ENCODE measurements at regions not wholly inside any gene's neighbourhood (a gene's known extent, or its start where the extent isn't known, plus 50 kb on each side); places are given as distances from the start of the nearest gene placed in this dataset.
"Not testable (repeated sequence)": the region's sequence is repeated elsewhere in the genome, so short reads cannot be mapped to it uniquely, and the experiment has no call there.

DNA sequence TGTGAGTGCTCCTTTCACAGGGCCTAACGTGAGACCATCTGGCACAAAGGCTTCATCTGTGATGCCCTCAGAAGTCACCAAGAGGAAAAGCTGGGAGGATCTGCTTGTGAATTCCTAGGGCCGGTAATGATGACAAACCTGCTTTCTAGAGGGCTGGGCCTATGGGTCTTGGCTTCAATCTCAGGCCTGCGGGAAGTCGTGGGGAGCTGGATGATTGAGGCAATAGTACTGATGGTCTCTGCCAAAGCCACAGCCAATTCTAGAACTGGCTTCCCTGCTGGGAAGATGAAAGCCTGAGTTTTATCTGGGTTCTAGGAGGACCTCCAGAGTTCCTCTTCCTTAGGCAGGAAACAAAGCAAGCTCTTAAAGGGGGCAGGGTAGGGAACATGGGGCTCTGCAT lies 102.7 kb downstream of the TMEM215 start:
- no peak for DNase-seq

DNA sequence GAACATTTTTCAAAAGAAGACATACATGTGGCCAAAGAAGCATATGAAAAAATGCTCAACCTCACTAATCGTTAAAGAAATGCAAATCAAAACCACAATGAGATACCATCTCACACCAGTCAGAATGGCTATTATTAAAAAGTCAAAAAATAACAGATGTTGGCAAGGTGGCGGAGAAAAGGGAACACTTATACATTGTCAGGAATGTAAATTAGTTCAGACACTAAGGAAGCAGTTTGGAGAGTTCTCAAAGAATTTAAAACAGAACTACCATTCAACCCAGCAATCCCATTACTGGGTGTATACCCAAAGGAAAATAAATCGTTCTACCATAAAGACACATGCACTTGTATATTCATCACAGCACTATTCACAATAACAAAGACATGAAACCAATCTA lies 106.9 kb downstream of the APTX start:
- DNase-seq, result not testable (repeated sequence)

DNA sequence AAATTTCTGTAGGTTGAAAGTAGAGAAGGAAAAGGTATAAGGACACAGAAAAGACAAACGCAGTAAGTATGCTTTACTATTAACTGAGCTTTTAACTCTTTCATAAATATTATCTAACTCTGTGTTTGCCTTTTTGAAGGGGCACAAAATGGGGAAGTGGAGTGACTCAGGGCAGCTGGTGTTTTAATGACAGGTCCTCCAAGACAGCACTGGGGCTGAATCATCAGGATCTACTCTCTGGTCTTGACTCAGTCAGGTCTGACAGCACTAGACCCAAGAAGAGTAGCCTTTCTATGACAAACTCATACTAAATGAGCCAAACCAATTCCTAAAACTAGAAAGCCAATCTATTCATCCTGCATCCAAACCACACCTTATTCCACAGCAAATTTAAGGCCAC lies 102.2 kb downstream of the APTX start:
- DNase-seq, result no peak

DNA sequence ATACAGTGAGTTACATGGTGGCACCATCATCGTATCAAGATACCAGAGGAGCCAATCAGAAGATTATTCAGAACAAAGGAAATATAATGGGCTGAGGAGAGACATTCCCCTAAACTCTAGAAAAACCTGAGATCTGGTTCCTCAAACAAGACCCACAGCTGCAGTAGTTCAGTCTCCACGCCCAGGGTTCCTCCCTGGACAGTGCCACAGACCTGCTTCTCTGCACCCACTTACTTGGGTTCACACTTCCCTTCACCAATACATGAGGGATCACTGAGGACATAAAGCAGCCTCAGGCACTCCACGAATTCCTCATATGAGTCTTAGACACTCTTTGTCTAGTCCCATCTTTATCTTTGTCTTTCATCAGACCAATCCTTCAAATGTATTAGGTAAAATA lies 101.7 kb downstream of the APTX start:
- no peak for DNase-seq

DNA sequence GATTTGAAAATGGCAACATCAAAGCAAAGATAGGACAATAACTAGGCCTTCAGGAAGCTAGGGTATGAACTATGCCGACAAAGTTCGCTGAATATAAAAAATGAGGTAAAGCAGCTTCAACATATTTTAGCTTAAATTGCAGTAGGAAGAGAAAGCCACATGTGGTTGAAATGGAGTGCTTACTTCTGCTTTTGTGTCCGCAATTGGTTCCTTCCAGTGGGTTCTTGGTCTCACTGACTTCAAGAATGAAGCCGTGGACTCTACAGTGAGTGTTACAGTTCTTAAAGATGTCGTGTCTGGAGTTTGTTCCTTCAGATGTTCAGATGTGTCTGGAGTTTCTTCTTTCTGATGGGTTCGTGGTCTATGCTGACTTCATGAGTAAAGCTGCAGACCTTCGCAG lies 95.2 kb downstream of the APTX start:
- no peak for DNase-seq

DNA sequence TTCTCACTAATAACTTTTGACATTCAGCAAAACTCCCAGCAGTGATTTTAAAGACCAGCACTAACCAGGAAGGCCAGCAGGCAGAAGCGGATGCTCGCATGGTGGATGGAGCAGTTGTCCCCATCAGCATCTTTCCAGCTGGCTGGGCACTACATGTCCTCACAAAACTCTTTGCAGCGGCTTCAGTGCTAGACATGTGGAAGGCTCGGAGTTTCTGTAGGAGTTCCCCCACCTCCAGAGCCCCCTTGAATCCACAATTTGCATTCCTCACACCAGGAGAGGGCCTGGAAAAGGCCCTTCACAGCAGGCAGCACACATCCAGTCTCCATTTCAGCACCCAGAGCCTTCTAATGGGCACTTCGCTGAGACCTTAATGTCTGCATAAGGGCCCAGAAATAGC lies 85.6 kb downstream of the APTX start:
- DNase-seq, result no peak

DNA sequence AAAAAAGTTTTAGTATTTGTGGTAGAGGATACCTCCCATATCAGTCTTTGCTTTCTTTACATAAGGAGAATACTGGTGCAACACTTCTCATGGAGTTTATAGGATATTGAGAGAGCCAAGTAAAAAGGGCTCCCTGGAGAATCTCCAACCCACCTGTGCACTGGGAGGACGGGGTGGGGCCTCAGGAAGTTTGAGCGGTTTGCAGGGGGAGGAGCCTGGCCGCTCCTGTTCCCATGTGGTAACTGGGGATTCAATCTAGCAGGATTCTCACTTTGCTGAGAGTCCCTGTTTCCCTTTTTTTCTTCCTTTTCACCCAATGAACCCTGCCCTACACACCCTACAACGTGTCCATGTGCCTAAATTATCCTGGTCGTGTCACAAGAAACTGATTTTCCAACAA lies 82.8 kb downstream of the APTX start:
- DNase-seq, result no peak
